ENCODE measurements at regions not wholly inside any gene's neighbourhood (a gene's known extent, or its start where the extent isn't known, plus 50 kb on each side); places are given as distances from the start of the nearest gene placed in this dataset.

DNA sequence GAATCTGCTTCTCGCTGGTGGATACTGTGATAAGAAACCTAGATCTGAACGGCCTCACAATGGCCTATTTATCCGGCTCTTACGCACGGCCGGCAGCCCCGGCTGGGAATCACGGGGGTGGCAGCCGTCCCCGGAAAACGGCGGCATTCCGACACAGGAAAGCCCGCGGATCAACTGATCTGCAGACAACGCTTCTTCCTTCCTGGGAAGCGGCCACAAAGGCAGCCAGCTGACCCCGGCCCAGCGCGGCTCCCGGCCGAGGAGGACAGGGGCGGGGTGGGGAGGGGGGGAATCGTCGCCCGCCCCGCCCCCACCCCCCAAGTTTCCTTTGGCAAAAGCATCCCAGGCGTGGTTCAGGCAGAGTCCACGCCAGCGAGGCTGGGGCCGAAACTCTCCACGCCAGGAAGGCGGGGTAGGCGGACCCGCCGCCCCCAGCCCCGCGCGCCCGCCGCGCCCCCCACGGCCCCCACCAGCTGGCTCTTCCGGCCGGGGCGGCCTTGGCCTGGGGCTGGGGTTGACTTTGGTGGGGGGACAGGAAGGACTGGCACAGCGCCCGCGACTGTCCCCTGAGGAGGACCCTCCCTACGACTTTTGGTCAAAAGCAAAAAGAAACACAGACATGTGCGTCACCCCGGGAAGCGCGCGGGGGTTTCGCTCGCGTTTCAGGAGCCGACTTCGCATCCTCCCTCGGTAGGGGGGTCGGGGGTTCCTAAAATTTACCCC lies 247.7 kb upstream of the ANKRD55 start:
- TF ChIP-seq, protein P1, sequence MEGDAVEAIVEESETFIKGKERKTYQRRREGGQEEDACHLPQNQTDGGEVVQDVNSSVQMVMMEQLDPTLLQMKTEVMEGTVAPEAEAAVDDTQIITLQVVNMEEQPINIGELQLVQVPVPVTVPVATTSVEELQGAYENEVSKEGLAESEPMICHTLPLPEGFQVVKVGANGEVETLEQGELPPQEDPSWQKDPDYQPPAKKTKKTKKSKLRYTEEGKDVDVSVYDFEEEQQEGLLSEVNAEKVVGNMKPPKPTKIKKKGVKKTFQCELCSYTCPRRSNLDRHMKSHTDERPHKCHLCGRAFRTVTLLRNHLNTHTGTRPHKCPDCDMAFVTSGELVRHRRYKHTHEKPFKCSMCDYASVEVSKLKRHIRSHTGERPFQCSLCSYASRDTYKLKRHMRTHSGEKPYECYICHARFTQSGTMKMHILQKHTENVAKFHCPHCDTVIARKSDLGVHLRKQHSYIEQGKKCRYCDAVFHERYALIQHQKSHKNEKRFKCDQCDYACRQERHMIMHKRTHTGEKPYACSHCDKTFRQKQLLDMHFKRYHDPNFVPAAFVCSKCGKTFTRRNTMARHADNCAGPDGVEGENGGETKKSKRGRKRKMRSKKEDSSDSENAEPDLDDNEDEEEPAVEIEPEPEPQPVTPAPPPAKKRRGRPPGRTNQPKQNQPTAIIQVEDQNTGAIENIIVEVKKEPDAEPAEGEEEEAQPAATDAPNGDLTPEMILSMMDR (optimal IDR thresholded peaks at IDR 0.05 in 1 of 3, IDR thresholded peaks at IDR 0.05 in 1 of 3, conservative IDR thresholded peaks at IDR 0.05 in 1 of 3; ENCODE audit: extremely low read depth in 1 of 3, insufficient read depth in 2 of 3, low read length in 3 of 3), result no peak
- no peak for TF ChIP-seq EZH2 (IDR thresholded peaks at IDR 0.05; ENCODE audit: low read length)
